Activated CD8-positive, alpha-beta memory T cell treated with anti-CD3 and anti-CD28 coated beads, Interleukin-2, amount 50 U/mL, for 48 hours (primary cell): ENCODE measurements at regions not wholly inside any gene's neighbourhood (a gene's known extent, or its start where the extent isn't known, plus 50 kb on each side); places are given as distances from the start of the nearest gene placed in this dataset.

ENCODE experiments used
- DNase-seq: peaks from one replicate; pipeline ENCODE4 v3.0.0-alpha.2; 2020

- no peak for DNase-seq
These were observed 330.7 kb downstream of the CDH26 start for GRCh38 chr20:60288945-60289344.

- DNase-seq = no peak
These were observed 333.8 kb downstream of the CDH26 start for GRCh38 chr20:60292001-60292520.

GRCh38 chr20:60294632-60295031, 336.4 kb downstream of the CDH26 start:
- DNase-seq = no peak

GRCh38 chr20:60295214-60295613, 337.0 kb downstream of the CDH26 start:
- DNase-seq = no peak

- no peak for DNase-seq
These were observed 339.4 kb downstream of the CDH26 start for GRCh38 chr20:60297649-60298048.

GRCh38 chr20:60298647-60299046, 340.4 kb downstream of the CDH26 start:
- DNase-seq = no peak

- no peak for DNase-seq
These were observed 341.7 kb downstream of the CDH26 start for GRCh38 chr20:60299951-60300350.

GRCh38 chr20:60300374-60300773, 342.2 kb downstream of the CDH26 start:
- DNase-seq = no peak

GRCh38 chr20:60302875-60303274, 344.7 kb downstream of the CDH26 start:
- DNase-seq = no peak

GRCh38 chr20:60304026-60304590, 345.9 kb downstream of the CDH26 start:
- no peak for DNase-seq

- no peak for DNase-seq
These were observed 346.7 kb downstream of the CDH26 start for GRCh38 chr20:60304931-60305330.

- DNase-seq = no peak
These were observed 347.9 kb downstream of the CDH26 start for GRCh38 chr20:60306105-60306504.

- no peak for DNase-seq
These were observed 348.3 kb downstream of the CDH26 start for GRCh38 chr20:60306551-60306950.

- no peak for DNase-seq
These were observed 352.5 kb downstream of the CDH26 start for GRCh38 chr20:60310560-60311349.

- DNase-seq = no peak
These were observed 355.0 kb downstream of the CDH26 start for GRCh38 chr20:60313191-60313590.

- DNase-seq = no peak
These were observed 355.4 kb downstream of the CDH26 start for GRCh38 chr20:60313614-60314013.

- no peak for DNase-seq
These were observed 356.5 kb downstream of the CDH26 start for GRCh38 chr20:60314727-60315126.

- DNase-seq = no peak
These were observed 358.4 kb downstream of the CDH26 start for GRCh38 chr20:60316476-60317158.

GRCh38 chr20:60317401-60317800, 359.2 kb downstream of the CDH26 start:
- DNase-seq = no peak

GRCh38 chr20:60321601-60322000, 363.4 kb downstream of the CDH26 start:
- DNase-seq = no peak

- DNase-seq = no peak
These were observed 368.6 kb downstream of the CDH26 start for GRCh38 chr20:60326821-60327220.

GRCh38 chr20:60327971-60328660, 369.9 kb downstream of the CDH26 start:
- DNase-seq = no peak

GRCh38 chr20:60330461-60330860, 372.2 kb downstream of the CDH26 start:
- DNase-seq = no peak
